GM18909 (cell line): ENCODE measurements at regions not wholly inside any gene's neighbourhood (a gene's known extent, or its start where the extent isn't known, plus 50 kb on each side); places are given as distances from the start of the nearest gene placed in this dataset.
A peak's percentile ranks its signal among the peaks of the same experiment; 100 is the strongest.

Experiments
- ATAC-seq: cut with Tn5 transposase; IDR thresholded peaks from one replicate; pipeline ENCODE4 v1.9.1; 2021; ENCODE audit warnings: mild to moderate bottlenecking; ENCODE audit not compliant: unreplicated experiment, poor library complexity

DNA sequence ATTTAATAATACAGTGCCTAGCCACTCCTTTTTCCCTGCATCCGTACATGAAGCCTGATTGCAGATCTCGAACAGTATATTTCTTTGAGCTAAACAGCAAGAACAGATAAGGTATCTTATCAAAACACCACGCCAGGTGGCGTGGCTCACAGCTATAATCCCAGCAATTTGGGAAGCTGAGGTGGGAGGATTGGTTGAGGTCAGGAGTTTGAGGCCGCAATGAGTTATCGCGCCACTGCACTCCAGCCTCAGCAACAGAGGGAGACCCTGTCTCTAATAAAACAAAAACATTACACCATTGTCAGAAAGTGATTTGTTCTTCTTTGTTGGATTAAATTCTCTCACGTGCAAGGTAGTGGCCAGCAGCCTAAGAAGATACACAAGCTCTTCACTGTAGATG is 291.2 kb upstream of the DMRT1 start:
- no peak for ATAC-seq

DNA sequence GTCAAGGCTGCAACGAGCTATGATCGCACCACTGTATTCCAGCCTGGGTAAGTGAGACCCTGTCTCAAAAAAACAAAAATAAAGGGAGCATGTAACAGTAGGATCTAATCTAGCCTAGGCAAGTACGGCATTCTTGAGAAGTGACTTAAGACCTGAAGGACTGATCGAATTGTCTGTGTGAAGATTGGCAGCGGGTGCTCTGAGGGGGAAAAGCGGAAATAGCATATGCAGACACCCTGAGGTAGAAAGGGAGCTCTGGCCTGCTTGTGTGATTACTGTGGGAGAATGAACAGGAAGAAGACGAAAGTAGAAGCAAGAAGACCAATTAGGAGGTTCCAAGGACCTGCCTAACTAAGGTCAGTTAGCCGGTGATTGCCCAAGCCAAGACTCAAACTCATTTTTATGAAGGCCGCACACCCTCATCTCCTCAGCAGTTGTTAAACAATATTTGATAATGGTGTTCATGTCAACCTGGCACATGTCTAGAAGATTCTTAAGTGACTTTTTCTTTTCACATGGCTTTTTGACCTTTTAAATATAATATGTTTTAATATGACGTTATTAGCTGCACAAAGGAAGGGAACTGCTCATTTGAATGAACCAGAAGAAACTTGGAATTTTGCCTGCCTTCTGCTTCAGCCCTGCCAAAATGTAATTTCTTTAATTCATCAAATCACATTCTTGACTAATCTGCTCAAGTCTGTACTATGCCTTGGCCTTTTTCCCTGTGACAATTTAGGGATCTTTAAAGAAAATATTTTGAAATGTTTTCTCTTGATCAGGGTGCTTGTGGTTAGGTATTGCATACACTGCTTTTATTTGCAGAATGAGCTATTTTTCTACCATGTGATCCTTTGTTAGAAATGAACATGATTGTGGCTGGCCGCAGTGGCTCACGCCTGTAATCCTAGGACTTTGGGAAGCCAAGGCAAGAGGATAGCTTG is 289.2 kb upstream of the DMRT1 start:
- ATAC-seq: no peak

DNA sequence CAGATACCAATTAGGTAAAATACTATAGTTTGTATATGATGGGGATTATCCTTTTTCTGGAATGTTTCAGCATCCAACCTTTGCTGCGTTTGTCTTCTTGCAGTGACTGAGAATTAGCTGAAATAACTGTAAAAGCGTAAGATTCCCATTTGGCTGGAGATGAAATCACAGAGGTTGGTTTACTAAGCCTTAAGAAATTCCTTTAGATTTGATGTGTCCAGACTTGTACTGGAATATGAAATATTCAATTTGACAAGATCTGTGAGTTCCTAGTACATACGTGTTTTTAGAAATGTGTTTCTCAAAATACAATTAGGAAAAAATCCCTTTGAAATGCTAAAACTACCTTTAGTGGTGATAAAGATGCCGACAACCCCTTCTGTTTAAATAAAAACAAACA is 286.0 kb upstream of the DMRT1 start:
- no peak for ATAC-seq

DNA sequence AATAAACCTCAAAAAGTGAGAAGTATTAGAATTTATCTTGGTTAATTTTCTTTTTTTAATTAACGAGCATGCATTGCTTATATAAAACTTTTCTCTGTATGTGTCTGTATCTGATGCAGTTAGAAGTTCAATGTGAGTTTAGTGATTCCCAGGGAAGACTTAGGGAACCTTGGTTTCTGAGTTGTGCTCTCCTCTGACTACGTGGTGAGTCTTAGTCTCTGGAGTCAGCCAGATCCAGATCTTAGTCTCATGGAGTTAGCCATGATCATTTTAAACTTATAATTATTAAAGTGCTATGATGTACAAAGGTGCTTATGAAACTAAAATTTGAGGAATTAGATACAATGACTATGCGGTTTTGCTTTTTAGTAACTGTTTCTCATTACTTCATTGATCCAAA is 285.3 kb upstream of the DMRT1 start:
- ATAC-seq: no peak

DNA sequence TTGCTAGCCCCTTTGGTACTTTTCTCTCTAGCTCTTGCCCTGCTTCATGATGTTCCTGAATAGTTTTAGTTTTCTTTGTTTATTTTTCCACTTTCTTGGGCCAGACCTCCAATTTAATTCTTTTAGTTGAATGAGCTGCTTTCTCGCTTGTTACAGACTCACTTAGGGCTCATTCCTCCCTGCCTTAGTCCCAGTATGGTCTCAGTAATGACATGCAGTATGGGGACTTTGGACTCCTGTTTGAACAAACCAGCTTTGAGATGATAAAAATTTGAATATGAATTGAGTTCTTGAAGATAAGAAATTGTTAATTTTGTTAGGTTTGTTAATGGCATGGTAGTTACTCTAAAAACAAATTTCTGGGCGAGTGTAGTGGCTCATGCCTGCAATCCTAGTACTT is 284.8 kb upstream of the DMRT1 start:
- ATAC-seq: no peak

DNA sequence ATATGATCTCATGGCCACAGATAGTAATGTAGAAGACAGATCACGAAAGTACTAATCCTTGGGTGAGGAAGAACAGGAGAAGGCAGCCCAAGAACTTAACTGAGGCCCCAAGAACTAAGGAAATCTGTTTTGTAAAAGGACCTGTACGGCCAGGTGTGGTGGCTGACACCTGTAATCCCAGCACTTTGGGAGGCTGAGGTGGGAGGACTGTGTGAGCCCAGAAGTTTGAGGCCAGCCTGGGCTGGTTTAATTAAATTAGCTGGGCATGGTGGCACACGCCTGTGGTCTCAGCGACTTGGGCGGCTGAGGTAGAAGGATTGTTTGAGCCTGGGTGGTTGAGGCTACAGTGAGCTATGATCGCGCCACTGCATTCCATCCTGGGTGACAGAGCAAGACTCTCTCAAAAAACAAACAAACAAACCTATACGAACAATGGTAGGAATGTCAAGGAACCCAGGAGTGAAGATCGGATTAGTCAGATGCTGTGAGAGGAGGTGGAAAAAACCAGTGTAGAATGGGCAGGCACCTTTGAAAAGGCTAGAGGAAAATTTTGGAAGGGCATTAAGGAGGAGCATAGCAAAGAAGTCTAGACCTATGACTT is 283.8 kb upstream of the DMRT1 start:
- no peak for ATAC-seq

DNA sequence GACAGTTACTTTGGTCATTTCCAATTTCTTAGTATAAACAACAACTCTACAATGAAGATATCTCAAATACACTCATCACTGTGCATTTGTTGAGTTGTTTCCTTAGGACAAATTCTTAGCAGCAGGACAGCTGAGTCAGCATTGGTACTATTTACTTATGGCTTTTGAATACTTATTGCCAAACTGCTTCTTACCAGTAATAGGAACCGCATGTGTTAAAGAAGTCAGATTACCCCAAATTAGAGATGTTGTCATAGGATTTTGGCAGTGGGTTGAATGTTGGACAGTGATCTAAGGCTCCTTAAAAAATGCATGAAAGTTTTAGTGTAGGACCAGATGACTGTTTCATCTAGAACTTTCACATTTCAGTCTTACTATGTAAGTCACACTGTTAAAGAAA is 280.1 kb upstream of the DMRT1 start:
- ATAC-seq: no peak

DNA sequence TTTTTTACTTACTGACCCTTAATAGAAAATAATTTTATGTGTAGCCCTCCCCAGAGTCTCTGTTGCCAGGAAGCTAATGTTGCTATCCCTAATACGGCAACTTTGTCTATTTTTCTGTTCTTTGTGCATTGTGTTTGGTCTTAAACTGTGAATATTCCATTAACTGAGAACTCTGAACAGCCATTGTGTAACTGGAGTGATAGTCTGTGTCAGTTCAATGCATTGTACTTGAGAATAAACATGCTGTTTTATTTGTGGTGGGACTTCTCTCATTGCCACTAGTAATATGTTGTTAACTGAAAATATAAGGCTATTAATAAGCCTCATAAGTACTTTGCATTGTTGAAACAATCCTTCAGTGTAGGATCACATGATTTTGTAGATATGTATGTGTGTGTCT is 278.3 kb upstream of the DMRT1 start:
- ATAC-seq: no peak

DNA sequence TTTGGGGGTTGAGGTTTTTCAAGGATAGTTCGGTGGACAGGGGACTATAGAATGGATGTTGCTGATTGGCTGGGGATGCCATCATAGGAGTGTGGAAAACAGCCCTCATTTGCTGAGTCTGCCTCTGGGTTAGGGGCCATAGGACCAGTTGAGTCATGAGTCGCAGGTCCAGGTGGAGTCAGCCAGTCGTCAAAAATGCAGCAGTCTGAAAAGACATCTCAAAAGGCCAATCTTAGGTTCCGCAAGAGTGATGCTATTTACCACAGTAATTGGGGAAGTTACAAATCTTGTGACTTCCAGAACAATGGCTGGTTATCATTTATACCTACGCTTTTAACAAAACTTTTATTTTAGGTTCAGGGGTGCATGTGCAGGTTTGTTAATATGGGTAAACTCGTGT is 276.0 kb upstream of the DMRT1 start:
- ATAC-seq: no peak

DNA sequence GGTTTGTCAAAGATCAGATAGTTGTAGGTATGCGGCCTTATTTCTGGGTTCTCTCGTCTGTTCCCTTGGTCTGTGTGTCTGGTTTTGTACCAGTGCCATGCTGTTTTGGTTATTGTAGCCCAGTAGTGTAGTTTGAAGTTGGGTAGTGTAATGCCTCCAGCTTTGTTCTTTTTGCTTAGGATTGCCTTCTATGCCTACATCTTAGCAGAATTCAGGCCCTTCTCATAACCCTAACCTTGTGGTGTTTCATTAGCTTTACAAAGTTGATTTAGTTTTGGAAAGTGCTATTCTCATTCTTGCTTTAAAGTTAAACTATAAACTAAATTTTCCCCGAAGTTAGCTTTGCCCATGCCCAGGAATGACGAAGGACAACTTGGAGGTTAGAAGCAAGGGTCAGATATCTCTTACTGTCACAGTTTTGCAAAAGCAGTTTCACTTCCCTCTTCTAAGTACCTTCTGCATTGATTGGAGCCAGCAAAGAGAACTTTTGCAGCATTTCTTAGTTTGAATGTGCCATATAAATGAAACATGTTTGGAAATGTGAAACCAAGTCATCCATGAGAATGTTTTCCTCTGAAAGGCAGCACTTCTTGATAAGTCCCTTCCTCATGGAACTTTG is 274.3 kb upstream of the DMRT1 start:
- ATAC-seq: peak; percentile 92

DNA sequence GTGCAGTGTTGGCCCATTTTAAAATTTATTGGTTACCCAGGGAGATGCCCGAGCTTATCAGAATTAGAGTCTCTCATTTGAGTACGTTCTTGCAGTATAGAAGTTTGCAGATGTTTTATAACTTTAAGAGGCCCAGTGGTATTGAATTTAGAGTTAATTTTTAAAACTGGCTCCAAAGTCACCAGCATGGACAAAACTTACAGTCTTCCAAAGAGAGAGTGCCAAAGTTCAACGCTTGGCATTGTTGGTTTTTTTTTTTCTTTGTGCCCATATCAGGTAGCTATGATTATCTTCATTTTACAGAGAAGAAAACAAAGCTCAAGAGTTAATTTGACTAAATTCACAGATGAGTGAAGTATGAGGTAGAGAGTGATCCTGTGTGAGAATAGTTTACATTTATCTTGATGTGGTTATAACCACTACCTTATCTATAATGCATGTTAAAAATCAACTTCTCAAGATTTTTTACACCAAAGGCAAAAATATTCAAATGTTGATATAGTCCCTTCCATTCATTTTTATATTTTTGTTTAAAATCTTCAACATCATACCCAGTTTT is 273.7 kb upstream of the DMRT1 start:
- peak; percentile 17 for ATAC-seq

DNA sequence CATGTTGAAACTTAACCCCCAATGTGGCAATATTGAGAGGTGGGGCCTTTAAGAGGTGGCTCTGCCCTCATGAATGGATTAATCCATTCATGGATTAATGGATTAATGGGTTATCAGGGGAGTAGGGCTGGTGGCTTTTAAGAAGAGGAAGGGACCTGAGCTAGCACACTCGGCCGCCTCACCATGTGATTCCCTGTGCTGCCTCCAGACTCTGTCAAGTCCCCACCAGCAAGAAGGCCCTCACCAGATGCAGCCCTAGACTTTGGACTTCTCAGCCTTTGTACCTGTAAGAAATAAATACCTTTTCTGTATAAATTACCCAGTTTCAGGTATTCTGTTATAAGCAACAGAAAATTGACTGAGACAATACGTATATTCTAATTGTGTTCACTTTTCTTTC is 272.2 kb upstream of the DMRT1 start:
- ATAC-seq: no peak

DNA sequence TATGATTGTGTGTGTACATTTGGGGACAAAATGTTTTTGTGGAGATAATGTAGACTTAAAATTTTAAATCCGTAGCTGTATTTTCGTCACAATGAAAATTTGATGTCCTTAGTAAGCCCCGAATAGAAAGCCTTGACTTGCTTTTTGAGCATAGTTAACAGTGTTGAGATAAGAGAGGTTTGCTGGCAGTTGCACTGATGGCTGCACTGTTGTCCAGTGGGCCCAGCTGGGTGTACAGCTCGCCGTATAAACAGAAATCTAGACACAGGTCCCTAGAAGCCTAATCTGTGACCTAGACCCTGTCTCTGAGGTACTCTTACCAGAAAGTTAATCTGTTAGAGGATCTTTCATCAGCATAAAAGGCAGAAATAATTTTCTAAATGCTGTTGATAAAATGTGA is 271.3 kb upstream of the DMRT1 start:
- ATAC-seq: no peak

DNA sequence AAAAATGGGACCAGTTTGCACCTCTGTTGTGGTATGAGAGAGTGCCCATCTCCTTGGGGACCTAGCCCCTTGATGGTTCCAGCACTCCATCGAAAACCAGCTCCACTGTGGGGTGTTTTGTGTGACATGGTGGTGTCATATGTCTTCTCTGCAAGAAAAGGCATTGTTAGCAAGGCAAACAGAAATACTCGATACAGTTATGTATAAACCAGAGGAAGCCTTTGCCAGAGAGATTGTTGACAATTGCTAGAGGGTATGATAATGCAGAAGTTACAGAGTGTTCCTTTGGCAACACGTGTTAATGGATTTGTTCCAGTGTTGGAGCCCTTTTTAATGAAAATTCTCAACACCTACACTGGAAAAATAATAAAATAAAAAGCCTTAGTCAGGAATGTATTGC is 270.4 kb upstream of the DMRT1 start:
- no peak for ATAC-seq

DNA sequence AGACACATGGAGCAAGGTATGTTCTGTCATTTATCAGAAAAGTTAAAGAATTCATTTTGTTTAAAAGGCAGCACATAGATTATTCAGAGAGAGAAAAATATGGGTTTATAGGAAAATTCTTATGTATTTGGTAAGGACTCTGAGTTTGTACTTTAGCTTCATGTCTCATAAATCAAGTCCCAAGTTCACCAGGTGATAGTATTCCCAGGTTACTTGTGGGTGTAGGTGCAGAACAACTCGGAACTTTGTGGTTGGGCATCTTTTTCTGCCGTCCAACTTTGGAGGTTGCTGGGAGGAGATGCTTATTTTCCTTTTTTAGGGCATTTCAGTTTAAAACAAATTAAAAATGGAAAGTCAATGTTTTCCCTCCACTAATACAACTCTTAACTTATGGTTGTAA is 269.8 kb upstream of the DMRT1 start:
- no peak for ATAC-seq

DNA sequence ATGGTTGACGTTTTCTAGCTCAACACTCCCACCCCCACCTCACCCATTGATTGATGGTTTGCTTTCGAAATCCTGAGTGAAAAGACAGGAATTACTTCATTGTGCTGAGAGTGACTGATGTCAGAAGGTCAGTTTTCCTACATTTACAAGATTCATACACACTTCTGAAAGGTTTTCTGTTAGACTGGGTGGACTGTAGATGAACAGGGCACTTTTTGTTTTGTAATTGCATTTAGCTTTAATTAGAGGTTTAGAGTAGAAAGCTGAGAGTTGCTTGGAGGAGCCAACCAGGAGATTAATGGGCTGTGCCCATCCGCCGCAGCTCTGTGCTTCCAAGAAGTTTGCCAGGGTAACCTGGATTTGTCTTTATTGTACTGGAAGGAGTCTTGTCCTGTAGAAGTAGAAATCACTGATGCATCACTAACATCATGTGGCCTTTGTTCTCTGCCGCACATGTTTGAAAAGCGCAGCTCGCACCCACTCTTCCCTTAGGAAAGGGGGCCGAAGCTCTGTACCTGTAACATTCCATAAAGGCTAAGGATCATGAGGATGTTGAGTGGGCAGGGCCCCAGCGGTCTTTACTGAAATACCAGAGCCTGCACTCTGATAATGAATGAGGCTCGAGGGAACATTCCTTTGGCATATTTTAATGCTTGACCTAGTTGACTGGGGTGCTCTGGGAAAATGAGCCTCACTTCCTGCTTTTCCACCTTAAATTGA is 267.6 kb upstream of the DMRT1 start:
- ATAC-seq: no peak

DNA sequence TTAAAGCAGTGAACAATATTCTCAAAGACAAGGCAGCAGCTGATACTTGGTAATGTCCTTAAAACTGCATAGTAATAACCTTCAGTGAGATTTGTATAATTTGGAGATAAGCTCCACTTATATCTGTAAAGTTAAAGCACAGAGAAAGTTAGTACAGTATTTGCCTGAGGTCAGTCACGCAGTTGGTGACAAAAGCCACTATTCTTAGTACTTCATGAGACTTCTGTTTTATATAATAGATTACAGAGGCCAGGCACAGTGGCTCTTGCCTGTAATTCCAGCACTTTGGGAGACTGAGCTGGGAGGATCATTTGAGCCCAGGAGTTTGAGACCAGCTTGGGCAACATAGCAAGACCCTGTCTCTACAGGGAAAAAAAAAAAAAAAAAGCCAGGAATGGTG is 266.4 kb upstream of the DMRT1 start:
- ATAC-seq: no peak

DNA sequence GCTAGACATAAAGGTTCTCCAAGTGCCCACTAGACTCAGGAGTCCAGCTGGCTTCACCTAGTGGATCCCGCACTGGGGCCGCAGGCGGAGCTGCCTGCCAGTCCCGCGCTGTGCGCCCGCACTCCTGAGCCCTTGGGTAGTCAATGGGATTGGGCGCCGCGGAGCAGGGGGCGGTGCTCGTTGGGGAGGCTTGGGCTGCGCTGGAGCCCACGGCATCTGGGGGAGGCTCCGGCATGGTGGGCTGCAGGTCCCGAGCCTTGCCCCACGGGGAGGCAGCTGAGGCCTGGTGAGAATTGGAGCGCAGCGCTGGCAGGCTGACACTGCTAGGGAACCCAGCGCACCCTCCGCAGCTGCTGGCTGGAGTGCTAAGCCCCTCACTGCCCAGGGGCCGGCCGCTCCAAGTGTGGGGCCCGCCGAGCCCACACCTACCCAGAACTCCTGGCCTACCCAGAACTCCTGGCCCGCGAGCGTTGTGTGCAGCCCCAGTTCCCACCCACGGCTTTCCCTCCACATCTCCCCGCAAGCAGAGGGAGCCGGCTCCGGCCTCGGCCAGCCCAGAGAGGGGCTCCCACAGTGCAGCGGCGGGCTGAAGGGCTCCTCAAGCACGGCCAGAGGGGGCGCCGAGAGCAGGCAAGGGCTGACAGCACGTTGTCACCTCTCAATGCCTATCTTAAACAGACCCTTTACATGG is 260.7 kb upstream of the DMRT1 start:
- ATAC-seq: no peak

DNA sequence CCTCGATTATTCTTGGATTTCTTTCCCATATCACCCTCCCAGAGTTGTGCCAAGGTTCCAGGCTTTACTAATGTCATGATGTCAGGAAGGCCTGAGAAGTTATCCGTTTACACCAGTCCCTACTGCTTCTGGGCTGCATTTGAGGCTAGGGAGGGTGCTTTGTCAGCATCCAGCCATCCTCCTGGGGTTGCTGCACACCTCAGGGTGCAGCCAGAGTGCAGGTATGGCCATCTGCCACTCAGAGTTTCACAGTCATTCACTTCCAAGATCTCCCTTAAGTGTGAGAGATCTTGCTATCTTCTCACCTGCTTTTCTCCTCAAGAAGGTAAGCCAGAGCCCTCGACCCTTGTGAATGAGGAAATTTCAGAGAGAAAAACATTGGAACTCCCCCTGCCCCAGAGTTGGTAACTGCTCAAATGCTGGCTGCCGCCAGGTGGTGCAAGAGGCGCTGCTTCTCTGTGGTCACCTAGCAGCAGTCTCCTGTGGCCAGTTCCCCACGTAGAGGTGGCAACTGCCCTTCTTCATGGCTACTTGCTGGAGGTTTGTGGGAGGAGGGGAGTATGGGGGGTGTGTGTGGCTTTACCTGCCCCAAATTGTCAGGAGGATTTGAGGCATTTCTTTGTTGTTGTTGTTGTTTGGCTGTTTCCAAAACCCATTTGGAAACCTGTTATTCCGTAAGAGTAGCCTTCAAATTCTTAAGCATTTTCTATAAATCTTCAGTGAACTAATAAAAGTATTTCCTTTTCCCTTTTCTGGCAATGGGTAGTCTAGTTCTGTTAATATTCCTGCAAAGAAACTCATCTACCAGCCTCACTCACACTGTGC is 259.6 kb upstream of the DMRT1 start:
- no peak for ATAC-seq
